ENCODE measurements at regions not wholly inside any gene's neighbourhood (a gene's known extent, or its start where the extent isn't known, plus 50 kb on each side); places are given as distances from the start of the nearest gene placed in this dataset.

GRCh38 chr13:75090872-75091615, 390.9 kb downstream of the TBC1D4 start:
- no peak for TF ChIP-seq EP300 (IDR thresholded peaks at IDR 0.05; ENCODE audit: borderline replicate concordance)
- TF ChIP-seq MAX (IDR thresholded peaks at IDR 0.05): no peak
- TF ChIP-seq YY1 (IDR thresholded peaks at IDR 0.05; ENCODE audit: low read depth): no peak
- no peak for TF ChIP-seq RAD21 (IDR thresholded peaks at IDR 0.05; ENCODE audit: low read depth)
- TF ChIP-seq TCF12 (IDR thresholded peaks at IDR 0.05; ENCODE audit: low read depth): no peak
- TF ChIP-seq CEBPB (IDR thresholded peaks at IDR 0.05): no peak
- no peak for TF ChIP-seq EGR1 (IDR thresholded peaks at IDR 0.05)
- no peak for TF ChIP-seq CREB1 (IDR thresholded peaks at IDR 0.05; ENCODE audit: low read depth)
- no peak for TF ChIP-seq USF1 (IDR thresholded peaks at IDR 0.05)
- no peak for TF ChIP-seq REST (IDR thresholded peaks at IDR 0.05; ENCODE audit: low read depth)
- TF ChIP-seq ZBTB7A (IDR thresholded peaks at IDR 0.05; ENCODE audit: low read depth): no peak
- TF ChIP-seq NFIC (IDR thresholded peaks at IDR 0.05): no peak
- TF ChIP-seq FOXM1 (IDR thresholded peaks at IDR 0.05; ENCODE audit: borderline replicate concordance, low read depth): no peak
- no peak for TF ChIP-seq TAF1 (IDR thresholded peaks at IDR 0.05; ENCODE audit: low read depth)
- no peak for TF ChIP-seq TEAD4 (IDR thresholded peaks at IDR 0.05)

- TF ChIP-seq CREB1 (IDR thresholded peaks at IDR 0.05; ENCODE audit: low read depth): no peak
- TF ChIP-seq TEAD4 (IDR thresholded peaks at IDR 0.05): no peak
- TF ChIP-seq CEBPB (IDR thresholded peaks at IDR 0.05): no peak
- TF ChIP-seq USF1 (IDR thresholded peaks at IDR 0.05): no peak
- TF ChIP-seq RAD21 (IDR thresholded peaks at IDR 0.05; ENCODE audit: low read depth): no peak
- TF ChIP-seq FOXM1 (IDR thresholded peaks at IDR 0.05; ENCODE audit: borderline replicate concordance, low read depth): no peak
- no peak for TF ChIP-seq EGR1 (IDR thresholded peaks at IDR 0.05)
- no peak for TF ChIP-seq TCF12 (IDR thresholded peaks at IDR 0.05; ENCODE audit: low read depth)
- TF ChIP-seq EP300 (IDR thresholded peaks at IDR 0.05; ENCODE audit: borderline replicate concordance): no peak
- TF ChIP-seq ZBTB7A (IDR thresholded peaks at IDR 0.05; ENCODE audit: low read depth): no peak
- no peak for TF ChIP-seq YY1 (IDR thresholded peaks at IDR 0.05; ENCODE audit: low read depth)
- no peak for TF ChIP-seq NFIC (IDR thresholded peaks at IDR 0.05)
- no peak for TF ChIP-seq REST (IDR thresholded peaks at IDR 0.05; ENCODE audit: low read depth)
- no peak for TF ChIP-seq MAX (IDR thresholded peaks at IDR 0.05)
Observed at GRCh38 chr13:75088915-75089314, 393.1 kb downstream of the TBC1D4 start.

GRCh38 chr13:75079226-75079625, 402.7 kb downstream of the TBC1D4 start:
- TF ChIP-seq RAD21 (IDR thresholded peaks at IDR 0.05; ENCODE audit: low read depth): no peak
- TF ChIP-seq ZBTB7A (IDR thresholded peaks at IDR 0.05; ENCODE audit: low read depth): no peak
- no peak for TF ChIP-seq FOXM1 (IDR thresholded peaks at IDR 0.05; ENCODE audit: borderline replicate concordance, low read depth)
- TF ChIP-seq TEAD4 (IDR thresholded peaks at IDR 0.05): no peak
- TF ChIP-seq EP300 (IDR thresholded peaks at IDR 0.05; ENCODE audit: borderline replicate concordance): no peak
- no peak for TF ChIP-seq USF1 (IDR thresholded peaks at IDR 0.05)
- TF ChIP-seq CREB1 (IDR thresholded peaks at IDR 0.05; ENCODE audit: low read depth): no peak

GRCh38 chr13:75076476-75076875, 405.5 kb downstream of the TBC1D4 start:
- TF ChIP-seq TEAD4 (IDR thresholded peaks at IDR 0.05): no peak
- no peak for TF ChIP-seq YY1 (IDR thresholded peaks at IDR 0.05; ENCODE audit: low read depth)
- no peak for TF ChIP-seq CEBPB (IDR thresholded peaks at IDR 0.05)
- no peak for TF ChIP-seq RAD21 (IDR thresholded peaks at IDR 0.05; ENCODE audit: low read depth)
- TF ChIP-seq MAX (IDR thresholded peaks at IDR 0.05): no peak
- no peak for TF ChIP-seq EGR1 (IDR thresholded peaks at IDR 0.05)
- no peak for TF ChIP-seq EP300 (IDR thresholded peaks at IDR 0.05; ENCODE audit: borderline replicate concordance)
- no peak for TF ChIP-seq CREB1 (IDR thresholded peaks at IDR 0.05; ENCODE audit: low read depth)
- no peak for TF ChIP-seq TCF12 (IDR thresholded peaks at IDR 0.05; ENCODE audit: low read depth)
- TF ChIP-seq REST (IDR thresholded peaks at IDR 0.05; ENCODE audit: low read depth): no peak
- TF ChIP-seq ZBTB7A (IDR thresholded peaks at IDR 0.05; ENCODE audit: low read depth): no peak
- TF ChIP-seq FOXM1 (IDR thresholded peaks at IDR 0.05; ENCODE audit: borderline replicate concordance, low read depth): no peak
- no peak for TF ChIP-seq USF1 (IDR thresholded peaks at IDR 0.05)
- TF ChIP-seq NFIC (IDR thresholded peaks at IDR 0.05): no peak
- TF ChIP-seq TAF1 (IDR thresholded peaks at IDR 0.05; ENCODE audit: low read depth): no peak

Measured in Ishikawa (cell line).